ENCODE measurements at regions not wholly inside any gene's neighbourhood (a gene's known extent, or its start where the extent isn't known, plus 50 kb on each side); places are given as distances from the start of the nearest gene placed in this dataset.

DNA sequence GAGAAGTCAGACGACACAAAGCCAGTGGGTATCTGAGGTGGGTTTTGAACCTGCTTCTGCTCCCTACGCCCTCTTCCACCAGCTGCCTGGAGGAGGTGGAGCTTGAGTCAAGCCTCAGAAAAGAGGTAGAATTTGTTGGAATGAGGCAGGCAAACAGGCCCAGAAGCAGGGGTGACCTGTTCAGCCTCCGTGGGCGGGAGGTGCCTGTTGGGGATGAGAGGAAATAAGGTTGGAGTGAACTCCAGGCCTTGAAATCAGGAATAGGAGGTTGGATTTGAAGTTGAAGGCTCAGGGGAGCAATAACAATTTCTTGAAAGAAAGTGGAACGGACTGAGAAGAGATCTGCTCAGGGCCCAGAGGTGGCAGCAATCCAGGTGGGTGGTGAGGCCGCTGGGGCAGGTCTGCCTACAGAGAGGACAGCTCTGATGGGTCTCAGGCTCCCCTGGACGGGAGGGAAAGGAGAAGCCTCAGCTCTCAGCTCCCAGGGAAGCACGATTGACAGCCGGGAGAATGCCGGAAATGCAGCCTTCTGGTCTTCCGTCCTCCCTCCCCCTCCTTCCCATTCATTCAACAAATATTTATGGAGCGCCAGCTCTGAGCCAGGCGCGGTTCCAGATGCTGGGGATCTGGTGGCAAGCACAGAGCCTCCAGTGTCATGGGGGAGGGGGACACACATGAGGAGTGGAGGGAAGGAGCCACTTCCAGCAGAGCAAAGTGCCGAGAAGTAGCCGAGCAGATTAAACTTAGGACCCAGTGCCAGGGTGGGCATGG is 61.9 kb upstream of the CIBAR2 start:
- no peak for DNase-seq

DNA sequence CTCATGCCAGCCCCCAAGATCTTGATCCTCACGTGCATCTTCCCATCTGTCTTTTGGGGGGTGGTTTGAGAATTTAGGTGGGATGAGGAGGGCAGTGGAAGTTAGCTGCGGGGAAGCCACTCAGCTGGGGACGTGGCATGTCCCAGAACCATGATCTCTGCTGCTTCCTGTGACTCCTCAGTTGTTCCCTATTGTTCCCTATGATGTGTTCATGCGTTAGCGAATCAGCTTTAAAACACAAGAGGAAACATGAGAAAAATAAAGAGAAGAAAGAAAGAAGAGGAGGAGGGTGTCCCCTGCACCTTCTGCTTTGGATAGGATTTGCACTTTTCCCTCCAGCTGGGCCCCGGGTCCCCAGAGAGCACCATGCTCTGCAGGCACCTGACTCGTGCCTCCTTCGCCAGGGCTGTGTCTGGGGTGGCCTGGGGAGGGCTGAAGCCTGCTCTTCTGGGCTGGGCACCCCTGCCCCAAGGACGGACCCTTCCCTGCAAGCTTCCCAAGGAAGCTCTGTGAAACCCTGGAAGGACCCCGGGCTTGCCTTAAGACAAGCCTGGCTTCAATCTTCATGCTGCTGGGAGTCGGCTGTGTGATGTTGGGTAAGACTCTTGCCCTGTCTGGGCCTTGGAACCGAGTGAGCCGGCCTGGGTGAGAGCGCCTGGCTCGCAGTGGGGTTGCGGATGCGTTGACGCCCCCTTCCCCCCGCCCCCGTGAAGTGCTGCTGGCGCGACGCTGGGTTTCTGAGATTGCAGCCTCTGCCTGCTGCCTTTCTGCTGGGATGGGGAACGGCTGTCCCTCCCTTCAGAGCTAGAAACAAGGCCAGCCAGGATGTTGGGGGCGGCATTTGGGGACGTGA is 62.8 kb upstream of the CIBAR2 start:
- no peak for DNase-seq

DNA sequence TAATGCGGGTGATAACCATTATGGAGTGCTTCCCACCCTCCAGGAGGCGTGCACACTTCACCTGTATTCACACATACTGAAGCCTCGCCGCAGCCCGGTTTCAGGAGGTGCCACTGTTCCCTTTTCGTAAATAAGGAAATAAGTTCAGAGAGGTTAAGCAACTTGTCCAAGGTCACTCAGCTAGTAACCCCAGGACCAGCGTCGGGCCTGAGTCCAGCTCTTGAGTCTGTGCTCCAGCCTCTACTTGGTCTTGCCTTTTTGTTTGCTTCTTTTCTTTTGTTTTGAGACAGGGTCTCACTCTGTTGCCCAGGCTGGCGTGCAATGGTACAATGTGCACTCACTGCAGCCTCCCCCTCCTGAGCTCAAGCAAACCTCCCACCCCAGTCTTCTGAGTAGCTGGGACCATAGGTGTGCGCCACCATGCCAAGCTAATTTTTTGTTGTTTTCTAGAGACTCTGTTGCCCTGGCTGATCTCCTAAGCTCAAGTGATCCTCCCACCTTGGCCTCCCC is 63.5 kb upstream of the CIBAR2 start:
- DNase-seq: no peak

DNA sequence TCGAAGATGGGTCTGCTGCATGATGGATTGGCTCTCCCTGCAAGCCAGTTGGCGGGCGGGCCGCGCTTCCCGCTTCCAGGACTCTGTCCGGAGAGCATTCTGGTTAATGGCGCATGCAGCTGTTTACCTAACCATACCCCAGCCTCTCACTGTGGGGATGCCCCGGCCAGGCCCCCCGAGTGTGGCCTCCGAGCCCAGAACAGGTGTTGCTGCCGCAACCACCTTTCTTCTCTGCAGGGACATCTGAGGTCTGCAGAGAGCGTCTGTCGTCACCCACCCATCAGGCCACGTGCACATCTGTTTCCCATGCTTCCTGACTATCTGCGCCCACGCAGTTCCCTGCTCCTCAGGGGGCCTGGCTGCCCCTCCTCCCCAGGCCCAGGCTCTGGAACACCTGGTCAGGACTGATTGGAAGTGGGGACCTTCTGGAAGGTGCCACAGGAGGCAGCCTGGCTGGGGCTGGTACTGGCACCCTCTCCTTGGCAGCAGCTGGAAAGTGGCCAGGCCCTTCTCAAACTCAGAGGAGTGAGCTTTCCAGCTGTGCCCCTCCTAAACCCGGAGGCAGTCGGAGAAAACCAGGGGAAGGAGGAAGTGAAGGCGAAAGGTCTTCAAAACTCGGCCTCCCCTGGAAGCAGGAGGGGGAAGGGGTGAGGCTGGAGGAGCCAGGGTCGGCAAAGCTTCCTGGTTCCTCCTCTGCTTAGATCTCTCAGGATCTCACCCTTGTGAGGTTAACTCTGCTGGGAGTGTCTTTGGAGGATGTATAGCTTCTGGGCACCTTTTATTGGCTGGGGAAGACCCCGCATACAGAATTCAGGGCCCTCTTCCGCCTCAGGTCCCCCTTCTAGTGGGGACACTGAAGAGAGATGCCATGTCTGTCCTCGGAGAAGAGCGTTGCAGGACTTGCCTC is 64.5 kb upstream of the CIBAR2 start:
- no peak for DNase-seq

DNA sequence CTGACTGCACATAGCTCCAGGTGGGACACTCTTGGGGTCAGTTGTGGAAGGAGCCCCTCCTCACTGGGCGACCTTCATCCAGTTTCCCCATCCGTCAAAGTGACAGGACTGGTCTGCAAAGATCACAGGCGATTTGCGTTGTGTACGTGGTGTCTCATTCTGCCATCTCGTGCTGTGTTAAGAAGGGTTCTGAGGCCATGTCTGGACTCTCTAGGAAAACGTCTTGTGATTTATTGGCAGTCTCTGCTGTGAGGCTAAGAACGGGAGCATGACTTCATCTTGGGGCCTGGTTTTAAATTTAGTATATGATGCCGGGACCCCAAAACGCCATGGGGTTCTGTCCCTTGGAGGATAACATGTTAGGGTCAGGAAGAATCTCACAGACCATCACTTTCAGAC is 65.2 kb upstream of the CIBAR2 start:
- no peak for DNase-seq

DNA sequence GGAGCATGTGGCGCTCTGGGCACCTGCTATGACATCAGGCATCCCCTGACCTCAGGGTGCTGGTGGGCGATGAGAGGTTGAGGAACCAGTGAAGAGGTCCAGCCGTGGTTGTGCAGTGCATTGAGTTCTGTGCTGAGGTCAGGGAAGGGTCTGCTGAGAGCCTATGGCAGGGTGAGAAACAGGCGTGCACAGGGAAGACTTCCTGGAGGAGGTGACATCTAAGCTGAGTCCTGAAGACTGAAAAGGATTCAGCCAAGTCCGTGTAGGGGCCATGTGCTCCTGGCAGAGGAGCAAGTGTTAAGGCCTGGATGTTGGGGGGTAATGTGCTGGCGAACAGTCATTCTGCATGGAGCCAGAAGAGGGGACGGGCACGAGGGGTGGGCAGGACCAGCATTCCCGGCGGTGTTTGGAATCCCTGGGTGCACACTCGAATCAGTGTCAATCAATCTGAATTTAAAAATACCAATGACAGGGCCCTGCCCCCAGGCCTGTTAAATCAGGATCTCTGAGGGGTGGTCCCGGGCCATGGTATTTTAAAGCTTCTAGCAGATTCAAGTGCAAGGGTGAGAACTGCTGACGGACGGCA is 65.8 kb upstream of the CIBAR2 start:
- DNase-seq: no peak

DNA sequence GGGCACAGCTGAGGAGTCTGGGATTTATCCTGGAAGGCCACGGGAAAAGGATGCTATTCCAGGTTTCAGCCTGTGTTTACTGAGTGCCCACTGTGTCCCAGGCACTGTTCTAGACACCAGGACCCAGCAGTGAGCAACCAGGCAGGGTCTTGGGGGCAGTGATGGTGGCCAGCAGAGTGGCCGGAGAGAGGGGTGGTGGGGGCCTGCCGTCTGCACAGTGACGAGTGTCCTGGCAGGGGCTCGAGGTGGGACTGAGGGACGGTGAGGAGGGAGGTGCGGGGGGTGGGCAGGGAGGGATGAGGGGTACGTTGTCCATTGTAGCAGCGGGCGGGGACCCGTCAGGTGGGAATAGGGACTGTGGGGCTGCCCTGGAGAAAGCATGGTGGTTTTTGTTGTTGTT is 66.3 kb upstream of the CIBAR2 start:
- DNase-seq: no peak

DNA sequence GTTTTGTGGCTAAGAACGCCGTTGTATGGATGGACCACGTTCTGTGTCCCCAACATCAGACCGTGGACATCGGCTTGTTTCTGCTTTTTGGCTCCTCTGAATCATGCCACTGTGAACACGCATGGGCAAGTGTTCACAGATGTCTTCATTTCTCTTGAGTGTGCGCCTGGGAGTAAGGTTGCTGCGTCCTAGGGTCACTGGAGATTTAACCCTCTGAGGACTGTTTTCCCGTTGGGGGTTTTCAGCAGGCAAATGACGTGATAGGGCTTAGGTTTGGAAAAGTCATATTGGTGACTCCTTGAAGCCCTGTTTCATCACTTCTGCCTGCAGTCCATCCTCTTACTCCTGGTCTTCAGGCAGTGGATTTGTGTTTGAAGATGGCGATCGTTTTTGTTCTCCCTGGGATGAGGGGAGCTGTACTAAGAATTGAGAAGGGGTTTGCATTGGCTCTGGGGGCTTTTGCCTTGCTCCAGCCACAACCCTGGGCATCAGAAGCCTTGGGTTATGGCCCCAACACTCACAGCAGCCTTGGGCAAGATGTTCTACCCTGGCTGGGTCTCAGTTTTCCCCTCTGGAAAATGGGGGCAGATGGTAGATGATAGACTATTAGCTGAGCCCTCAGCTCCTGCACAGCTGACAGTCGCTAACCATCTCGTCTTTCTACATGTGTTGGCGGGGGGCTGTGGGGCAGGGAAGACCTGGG is 67.2 kb upstream of the CIBAR2 start:
- DNase-seq: no peak

DNA sequence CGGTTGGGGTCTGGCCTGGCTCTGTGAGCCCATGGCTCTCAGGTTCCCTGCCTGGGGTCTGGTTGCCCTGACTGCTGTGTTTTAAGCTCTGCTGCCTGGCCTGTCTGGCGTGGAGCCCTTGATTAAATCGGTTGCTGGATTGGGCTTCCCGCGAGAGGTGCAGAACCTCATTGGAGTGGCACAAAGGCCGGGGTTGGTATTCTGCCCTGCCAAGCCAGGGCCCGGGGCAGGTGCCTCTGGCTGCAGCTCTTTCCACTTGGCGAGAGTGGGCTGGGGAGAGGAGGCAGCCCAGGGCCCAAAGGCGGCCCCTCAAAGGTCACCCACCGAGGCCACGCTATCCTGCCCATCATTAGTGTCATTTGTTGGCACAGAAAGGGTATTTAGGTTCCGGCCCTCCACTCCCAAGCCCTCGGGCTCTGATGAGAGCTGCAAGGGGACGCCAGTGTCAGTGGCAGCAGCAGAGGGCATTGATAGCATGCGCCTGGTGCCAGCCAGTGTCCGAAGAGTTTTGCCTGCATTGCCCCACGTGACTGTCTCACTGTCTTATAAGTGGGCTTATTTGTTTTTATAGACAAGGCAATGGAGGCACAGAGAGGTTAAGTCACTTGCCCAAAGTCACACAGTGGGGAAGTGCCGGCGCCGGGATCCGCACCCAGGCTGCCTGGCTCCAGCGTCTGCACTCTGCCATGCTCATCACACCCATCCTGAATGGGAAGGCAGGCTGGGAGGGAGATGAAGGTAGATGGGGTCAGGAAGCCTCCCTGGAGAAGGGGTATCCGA is 68.0 kb upstream of the CIBAR2 start:
- DNase-seq: no peak

DNA sequence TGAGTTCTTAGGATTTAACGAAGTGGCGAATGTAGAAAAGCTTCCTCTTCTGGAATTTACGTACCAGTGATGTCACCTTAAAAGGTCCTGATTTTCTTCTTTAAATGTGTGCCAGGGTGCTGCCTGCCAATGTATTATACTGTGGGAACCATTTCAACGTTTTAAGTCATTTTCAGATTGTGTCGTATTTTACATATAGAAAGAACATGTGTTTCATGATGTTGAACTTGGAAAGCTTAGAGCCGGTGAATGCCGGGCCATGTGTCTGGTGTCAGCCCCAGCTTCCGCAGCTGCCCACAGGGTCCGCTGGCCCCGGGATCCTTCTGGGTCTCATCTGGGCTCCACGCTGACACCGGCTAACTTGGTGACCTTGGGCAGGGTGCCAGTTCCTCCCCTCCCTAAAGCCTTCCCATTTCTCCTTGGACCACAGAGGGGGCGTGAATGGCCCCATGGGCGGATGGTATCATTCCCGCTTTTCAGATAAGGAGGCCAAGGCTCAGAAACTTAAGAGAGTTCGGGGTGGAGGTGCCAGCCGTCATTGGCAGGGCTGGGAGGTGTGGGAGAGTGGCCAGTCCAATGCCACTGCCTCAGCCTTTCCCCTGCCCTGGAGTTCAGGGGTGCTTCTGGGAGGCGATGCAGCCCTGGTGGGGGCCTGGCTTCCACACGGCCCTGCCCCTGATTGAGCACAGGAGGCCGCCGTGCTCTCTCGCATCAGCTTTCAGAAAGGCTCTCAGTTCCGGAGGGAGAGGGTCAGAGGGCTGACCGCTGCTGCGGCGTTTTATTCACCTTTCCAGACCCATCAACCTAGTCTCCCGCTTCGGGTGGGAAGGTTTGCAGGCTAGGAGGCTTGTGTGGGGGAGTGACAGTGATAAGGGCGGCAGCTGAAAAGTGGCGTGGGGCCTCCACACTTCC is 68.8 kb upstream of the CIBAR2 start:
- no peak for DNase-seq

DNA sequence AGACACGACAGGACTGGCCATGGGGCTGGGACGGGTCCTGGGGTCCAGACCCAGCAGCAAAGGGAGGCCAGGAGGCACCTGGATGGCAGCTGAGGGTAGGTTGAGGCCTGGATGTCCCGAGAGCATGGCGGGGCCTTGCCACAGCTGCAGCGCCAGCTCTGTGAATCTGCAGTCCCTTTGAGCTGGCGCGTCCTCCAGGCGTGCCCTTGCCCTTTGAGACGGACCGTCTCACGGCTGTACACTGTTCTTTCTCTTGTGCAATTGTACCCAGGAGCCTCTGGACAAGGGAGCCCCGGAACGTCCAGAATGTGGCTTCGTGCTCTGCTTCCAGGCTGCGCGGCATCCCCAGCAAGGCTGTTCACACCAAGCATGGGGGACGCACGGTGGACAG is 69.5 kb upstream of the CIBAR2 start:
- DNase-seq: no peak

DNA sequence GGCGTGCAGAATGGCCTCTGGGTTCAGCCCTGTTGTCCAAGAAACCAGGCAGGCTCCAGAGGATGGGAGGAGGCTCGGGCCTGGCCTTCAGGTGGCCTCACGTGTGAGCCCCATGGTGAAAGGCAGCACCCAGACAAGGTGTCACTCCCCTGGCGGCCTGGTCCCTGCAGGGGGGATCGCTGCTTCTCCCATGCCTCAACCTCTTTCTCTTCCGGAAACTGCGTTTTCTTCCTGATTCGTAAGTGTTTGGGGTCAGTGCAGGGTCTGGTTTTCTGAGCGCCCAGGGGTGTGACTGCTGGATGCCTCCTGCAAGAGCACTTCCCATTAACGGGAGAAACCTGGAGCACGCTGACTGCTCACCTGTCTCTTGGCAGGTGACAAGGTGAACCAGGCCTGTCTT is 70.0 kb upstream of the CIBAR2 start:
- no peak for DNase-seq

DNA sequence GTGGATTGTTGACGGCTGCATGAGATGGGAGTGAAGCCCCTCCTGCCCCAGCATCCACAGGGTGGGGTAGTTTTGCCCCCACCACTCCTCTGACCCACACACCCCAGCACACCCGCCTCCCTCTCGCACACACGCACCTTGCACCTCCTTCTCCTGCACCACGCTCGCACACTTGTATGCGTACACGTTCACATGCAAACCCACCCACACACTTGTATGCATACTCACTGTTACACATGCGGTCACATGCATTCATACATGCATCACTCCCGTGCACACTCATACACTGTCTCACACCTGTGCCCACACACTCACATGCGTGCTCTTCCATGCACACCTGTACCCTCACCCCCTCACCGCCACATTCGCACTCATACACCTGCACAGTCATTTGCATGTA is 70.5 kb upstream of the CIBAR2 start:
- DNase-seq: no peak

DNA sequence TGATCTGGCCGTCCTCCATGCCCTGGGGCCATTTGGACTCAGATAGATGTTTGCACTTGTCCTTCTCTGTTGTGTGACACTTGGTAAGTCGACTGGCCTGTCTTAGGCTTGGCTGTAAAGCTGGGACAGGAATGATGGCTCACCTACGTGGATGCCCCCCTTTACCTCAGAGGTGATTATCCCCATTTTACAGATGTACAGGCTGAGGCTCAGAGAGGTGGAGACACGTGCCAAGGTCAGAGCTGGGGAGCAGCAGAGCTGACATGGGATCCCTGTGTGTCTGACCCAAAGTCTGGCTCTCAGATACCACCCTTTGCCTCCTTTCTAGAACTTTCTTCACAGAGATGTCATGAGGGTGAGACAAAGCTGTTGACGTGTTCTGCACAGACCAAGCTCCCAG is 71.3 kb upstream of the CIBAR2 start:
- DNase-seq: no peak

DNA sequence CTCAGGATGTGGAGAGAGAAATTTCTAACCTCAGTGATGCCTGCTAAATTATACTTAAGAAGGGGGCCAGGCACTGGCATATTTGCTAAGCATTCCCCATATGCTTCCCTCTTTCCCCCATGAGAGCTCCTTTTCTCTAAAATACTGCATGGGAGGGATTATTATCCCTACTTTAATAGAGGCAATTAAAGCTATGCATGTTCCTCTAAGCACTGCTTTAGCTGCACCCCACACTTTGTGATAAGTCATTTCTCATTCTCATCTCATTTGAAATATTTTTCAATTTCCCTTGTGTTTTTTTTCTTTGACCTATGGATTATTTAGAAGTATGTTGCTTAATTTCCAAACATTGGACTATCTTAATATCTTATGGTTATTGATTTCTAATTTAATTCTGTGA is 72.1 kb upstream of the CIBAR2 start:
- DNase-seq: no peak

DNA sequence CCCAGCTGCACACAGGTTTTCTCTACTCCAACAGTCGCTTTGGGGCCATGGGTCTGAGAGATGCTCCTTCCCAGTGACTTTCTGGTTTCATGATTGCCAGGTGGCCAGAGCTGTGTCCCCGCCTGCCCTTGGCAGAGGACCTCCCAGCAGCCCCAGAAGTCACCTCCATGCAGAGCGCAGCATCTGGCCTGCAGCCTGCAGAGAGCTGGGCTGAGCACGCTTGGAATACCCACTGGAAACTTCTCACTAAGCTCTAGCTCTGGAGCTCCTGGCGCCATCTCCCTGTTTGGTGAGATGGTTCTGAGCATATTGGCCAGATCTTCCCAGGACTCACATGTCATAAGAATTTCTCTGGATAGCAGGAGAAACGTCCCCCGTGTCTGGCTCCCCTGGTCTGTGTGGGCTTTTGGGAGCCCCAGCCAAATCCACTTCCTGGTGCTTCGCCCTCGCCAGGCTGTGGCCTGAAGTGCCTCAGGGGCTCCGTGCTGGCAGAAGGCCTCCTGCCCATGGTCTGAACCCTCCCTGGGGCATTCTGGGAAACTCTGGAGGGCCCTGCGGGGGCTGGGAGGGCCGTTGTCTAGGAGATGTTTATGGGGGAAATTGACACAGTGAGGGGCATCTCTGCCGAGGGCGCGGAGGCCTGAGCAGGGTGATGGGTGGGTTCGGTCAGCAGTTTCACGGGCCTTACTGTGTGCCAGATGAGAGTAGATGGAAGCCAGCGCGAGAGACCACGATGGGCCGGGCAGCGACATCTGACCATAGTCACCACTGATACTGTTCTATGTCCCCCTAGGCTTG is 73.2 kb upstream of the CIBAR2 start:
- DNase-seq: no peak

DNA sequence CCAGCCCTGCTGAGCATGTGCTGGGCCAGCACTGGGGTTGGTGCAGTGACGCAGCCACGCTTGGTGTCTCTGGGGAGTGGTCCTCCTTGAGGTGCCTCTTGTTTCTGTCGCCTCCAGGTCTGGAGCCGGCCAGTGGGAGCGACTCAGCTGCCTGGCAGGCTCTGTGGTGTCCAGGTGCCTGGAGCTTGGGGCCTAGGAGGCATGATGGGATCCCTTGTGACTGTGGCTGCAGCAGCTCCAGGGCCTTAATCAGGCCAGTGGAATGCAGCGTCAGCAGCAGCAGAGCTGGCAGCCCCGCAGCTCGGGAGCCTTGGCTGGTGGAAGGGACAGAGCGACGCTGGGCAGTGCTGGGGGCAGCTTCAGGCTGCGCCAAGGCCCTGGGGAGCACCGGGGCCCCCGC is 74.7 kb upstream of the CIBAR2 start:
- no peak for DNase-seq

DNA sequence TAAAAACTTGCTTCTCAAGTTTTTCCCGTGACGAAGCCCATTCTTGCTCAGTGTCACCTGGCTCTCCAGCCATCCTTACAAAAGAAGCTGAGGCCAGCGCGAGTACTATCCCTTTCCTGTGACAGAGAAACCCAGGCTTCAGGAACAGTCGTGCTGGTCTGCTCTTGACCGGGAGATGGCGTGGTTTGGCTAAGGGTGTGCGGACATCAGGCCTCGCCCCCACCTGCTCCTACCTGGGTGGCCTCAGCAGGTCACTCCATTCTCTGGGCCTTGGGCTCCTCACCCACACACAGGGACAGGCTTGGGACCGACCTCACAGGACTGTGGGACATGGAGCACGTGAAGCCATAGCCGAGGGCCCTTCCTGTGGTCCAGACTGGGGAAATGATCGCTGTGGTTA is 75.2 kb upstream of the CIBAR2 start:
- DNase-seq: no peak

DNA sequence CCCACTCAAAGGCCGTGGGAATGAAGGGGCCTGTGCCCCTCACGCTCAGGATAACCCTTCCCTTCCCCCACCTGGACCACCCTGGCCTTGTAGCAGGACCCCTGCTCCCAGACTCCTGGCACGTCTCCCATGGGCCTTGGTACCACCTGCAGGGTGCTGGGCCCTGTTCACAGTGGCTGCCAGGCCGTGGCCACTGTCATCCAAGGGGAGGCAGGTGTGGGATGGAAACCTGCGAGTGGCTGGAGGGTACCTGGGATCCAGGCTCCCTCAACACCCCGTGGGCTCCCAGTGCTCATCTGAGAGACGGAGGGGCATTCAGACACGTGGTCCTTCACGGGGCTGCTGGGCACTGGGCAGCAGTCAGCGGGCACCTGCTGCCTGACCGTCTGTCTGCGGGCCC is 75.6 kb upstream of the CIBAR2 start:
- no peak for DNase-seq

Measured in activated effector memory CD4-positive, alpha-beta T cell treated with Interleukin-2 at 50 U/mL for 16 hours (primary cell).